GM06990 (cell line): ENCODE measurements at regions not wholly inside any gene's neighbourhood (a gene's known extent, or its start where the extent isn't known, plus 50 kb on each side); places are given as distances from the start of the nearest gene placed in this dataset.

Source experiments
- DNase-seq: peaks from one replicate; pipeline ENCODE4 v3.0.0-alpha.2; 2011; ENCODE audit not compliant: insufficient read length; ENCODE audit errors: extremely low read depth
- H3K27me3 ChIP-seq: replicated peaks from 2 replicates; pipeline ENCODE4 v1.6.0; 2011; ENCODE audit warnings: low read length; ENCODE audit not compliant: control insufficient read depth, insufficient read depth
- H3K36me3 ChIP-seq: 2 replicates; pipeline ENCODE4 v1.5.1; 2011; ENCODE audit warnings: low read length; ENCODE audit not compliant: control insufficient read depth, insufficient read depth
- H3K4me3 ChIP-seq: replicated peaks from 2 replicates; pipeline ENCODE4 v1.5.1; 2011; ENCODE audit warnings: low read depth, mild to moderate bottlenecking, control low read depth, low read length
- TF ChIP-seq, protein P1 (sequence below): IDR thresholded peaks from 2 replicates; pipeline ENCODE4 v1.5.1; 2011; ENCODE audit warnings: low read length, control low read depth, mild to moderate bottlenecking, inconsistent platforms; ENCODE audit not compliant: insufficient read depth, poor library complexity, severe bottlenecking

DNA sequence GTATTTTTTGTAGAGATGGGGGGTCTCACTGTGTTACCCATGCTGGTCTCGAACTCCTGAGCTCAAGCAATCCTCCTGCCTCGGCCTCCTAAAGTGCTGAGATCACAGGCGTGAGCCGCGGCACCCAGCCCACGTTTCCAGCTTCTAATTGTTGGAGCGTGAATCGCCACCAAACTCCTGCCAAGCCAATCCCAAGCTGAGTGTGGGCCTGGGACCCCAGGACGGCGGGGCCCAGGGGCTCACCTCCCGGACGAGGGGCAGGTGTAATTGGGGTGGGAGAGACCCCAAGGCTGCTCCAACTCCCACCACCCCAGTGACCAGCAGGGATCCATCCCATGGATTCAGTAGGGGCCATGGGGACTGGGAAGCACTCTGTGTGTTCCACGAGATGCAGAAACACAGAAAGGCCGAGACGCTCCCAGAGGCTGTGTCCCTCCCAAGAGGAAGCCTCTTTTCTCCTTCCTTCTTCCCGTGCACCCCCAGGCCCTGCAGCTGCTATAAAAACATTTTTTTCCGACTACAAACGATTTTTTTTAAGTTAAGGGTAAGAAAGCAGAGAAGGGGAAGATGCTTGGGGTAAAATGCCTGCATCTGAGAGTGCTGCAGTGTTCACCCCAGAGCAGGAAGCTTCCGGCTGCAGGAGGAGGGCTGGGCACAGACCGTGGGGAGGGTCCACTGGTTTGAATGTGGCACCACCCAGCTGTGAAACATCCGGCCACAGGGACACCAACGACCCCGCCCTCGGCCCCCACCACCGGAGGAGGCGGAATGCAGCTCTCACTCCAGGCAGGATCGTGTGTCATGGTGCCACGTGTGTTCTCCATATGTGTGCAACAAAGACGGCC lies 76.5 kb downstream of the MICALL2 start:
- TF ChIP-seq, protein P1, sequence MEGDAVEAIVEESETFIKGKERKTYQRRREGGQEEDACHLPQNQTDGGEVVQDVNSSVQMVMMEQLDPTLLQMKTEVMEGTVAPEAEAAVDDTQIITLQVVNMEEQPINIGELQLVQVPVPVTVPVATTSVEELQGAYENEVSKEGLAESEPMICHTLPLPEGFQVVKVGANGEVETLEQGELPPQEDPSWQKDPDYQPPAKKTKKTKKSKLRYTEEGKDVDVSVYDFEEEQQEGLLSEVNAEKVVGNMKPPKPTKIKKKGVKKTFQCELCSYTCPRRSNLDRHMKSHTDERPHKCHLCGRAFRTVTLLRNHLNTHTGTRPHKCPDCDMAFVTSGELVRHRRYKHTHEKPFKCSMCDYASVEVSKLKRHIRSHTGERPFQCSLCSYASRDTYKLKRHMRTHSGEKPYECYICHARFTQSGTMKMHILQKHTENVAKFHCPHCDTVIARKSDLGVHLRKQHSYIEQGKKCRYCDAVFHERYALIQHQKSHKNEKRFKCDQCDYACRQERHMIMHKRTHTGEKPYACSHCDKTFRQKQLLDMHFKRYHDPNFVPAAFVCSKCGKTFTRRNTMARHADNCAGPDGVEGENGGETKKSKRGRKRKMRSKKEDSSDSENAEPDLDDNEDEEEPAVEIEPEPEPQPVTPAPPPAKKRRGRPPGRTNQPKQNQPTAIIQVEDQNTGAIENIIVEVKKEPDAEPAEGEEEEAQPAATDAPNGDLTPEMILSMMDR, result no peak

DNA sequence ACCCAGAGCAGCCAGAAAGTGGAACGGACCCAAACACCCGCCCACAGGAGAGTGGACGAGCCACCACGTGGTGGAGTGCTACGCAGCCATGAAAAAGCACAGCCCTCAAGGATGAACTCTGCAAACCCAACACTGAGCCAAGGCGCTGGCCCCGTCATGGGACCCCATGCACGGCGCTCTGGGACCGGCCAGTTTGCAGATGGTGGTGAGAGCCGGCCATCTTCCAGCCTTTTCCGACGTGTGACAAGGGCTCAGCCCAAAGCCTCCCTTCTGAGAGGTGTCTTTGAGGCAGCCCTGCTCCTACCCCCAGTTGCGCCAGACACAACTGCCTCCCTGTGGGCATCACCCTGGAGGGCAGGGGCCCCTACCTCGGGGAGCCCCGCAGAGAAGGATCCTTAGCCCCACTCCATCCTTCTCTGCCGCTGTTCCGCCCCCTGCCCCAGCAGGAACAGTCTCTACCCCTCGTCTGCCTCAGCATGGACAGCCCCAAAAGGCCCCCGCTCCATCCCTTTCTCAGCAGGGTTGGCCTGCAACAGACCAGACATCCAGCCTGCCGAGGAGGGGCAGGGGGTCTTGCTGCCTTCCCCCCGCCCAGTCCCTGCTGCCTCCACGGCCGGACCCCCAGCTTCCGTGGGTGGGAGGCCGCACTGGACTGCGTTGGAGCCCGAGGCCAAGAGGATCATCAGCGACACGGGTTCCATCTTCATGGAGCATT lies 75.7 kb downstream of the MICALL2 start:
- Histone ChIP-seq H3K27me3 (no peaks in the 10 kb centered on the region; the same call in 1 of the 2 replicates), H3K4me3 (no peak overlapping the region), H3K36me3 (no peaks in the 10 kb centered on the region)
- no peak for DNase-seq
- TF ChIP-seq, protein P1, result no peak

More for the DNA sequence above, 76.5 kb downstream of the MICALL2 start:
- no peak overlapping the region for H3K4me3 ChIP-seq
- H3K36me3 ChIP-seq, result no peaks in the 10 kb centered on the region
- DNase-seq, result no peak
- no peaks in the 10 kb centered on the region; the same call in 1 of the 2 replicates for H3K27me3 ChIP-seq

DNA sequence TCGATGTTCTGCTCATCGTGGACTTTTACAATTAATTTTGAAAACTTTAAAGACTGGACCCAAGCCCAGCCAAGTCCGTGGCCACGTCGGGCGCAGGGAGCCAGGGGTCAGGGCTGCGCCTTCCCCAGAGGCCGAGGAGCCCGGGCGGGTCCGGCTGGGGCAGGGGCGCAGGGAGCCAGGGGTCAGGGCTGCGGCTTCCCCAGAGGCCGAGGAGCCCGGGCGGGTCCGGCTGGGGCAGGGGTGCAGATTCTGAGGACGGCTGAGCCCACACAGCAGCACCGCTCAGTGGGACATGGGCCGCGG lies 75.2 kb downstream of the MICALL2 start:
- DNase-seq, result no peak
- Histone ChIP-seq H3K36me3 (no peaks in the 10 kb centered on the region), H3K27me3 (no peaks in the 10 kb centered on the region; the same call in 1 of the 2 replicates), H3K4me3 (no peak overlapping the region)
- TF ChIP-seq, protein P1, result no peak
